Adrenal gland (tissue), 9 donors: ENCODE measurements at regions not wholly inside any gene's neighbourhood (a gene's known extent, or its start where the extent isn't known, plus 50 kb on each side); places are given as distances from the start of the nearest gene placed in this dataset.

Source experiments
- DNase-seq, 7 donors: peaks; one replicate each; pipeline ENCODE4 v3.0.0-alpha.2; 2019 to 2020
- H3K27ac ChIP-seq, 5 donors: fragments of 200-600 bp; sonication (generic) in 4 of 5; 1 replicate in 3 of 5; 2 replicates in 2 of 5; pipeline versions ENCODE4 v1.5.1 to v1.8.0; 2016 to 2020; ENCODE audit warnings: mild to moderate bottlenecking in 1 of 5
- H3K27me3 ChIP-seq: fragments of 200-600 bp; 2 replicates; pipeline ENCODE4 v1.8.0; 2021
- H3K36me3 ChIP-seq, 2 donors: fragments of 200-600 bp; replicated peaks in 1 of 2; 1 replicate in 1 of 2; 2 replicates in 1 of 2; pipeline versions ENCODE4 v1.5.1 to v1.8.0; 2018 to 2022
- H3K4me1 ChIP-seq, 2 donors: fragments of 200-600 bp; replicated peaks in 1 of 2; 1 replicate in 1 of 2; 2 replicates in 1 of 2; pipeline versions ENCODE4 v1.5.1 to v1.8.0; 2018 to 2021
- H3K4me3 ChIP-seq, 4 donors: fragments of 200-600 bp; sonication (generic) in 3 of 4; one replicate each; pipeline ENCODE4 v1.5.1; 2016 to 2018
- H3K9me3 ChIP-seq, 3 donors: fragments of 200-600 bp; sonication (generic) in 1 of 3; replicated peaks in 1 of 3; 1 replicate in 2 of 3; 2 replicates in 1 of 3; pipeline versions ENCODE4 v1.5.1 to v1.8.0; 2016 to 2021
- POLR2A ChIP-seq, 2 donors: fragments of 450-650 bp; IDR thresholded peaks; one replicate each; pipeline ENCODE4 v1.6.1; 2017; ENCODE audit warnings: antibody characterized with exemption in 2 of 2, mild to moderate bottlenecking in 2 of 2, moderate library complexity in 1 of 2
- WGBS, 4 donors: extraction: QIAGEN DNeasy Blood & Tissue Kit in 2 of 4; methylation state at CpG; one replicate each; pipeline versions ENCODE4 v1.1.5 to v1.1.7; 2013 to 2017; 5-methylcytosine and 5-hydroxymethylcytosine counted together
- intact Hi-C, 2 donors: fragments of 100-400 bp; cut with DNase I; formaldehyde crosslinking; loops; one replicate each; pipeline versions ENCODE4 v1.14.1 to v1.15.0; 2022 to 2023
- TF ChIP-seq, protein P1 (sequence below), 6 experiments: fragments of 450-650 bp in 4 of 6; fragments of 200-600 bp in 2 of 6; sonication (generic) in 1 of 6; IDR thresholded peaks; 1 replicate in 5 of 6; 2 replicates in 1 of 6; pipeline versions ENCODE4 v1.5.1 to v1.8.0; 2016 to 2021; ENCODE audit warnings: antibody characterized with exemption in 6 of 6, mild to moderate bottlenecking in 2 of 6, moderate library complexity in 1 of 6
- donor health status: healthy with polysubstance abuse.
- donor health status: Bipolar disorder and iron deficiency.
- donor health status: DM: yes; HTN: yes; CAD: no.
- donor health status: DM: no; HTN: no; CAD: no.
- donor health status: DM: no; HTN: no; CAD: no.

DNA sequence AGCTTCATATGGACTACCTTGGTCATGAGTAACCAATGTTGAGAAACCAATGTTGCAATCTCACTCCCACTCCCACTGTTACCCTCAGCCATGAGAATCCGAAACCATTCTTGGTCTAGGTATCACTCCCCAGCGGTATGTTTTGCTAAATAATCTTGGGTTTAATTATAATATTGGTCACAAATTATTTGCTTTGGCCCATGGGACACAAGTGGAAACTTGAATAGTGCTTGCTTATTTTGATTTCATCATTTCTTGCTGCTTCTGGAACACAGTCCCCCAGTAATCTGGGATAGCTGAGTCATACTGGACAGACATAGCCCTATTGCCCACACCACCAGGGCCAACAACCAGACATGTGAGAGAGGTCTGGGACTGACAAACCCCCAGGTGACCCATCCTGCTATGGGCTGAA, 171.6 kb upstream of the IPO5 start:
- Histone ChIP-seq H3K4me3 (no peak overlapping the region), H3K9me3 (no peaks in the 10 kb centered on the region), H3K27ac (peak overlapping the region in 1 of 5 donors; percentile 33), H3K36me3 (no peaks in the 10 kb centered on the region), H3K27me3 (no peaks in the 10 kb centered on the region), H3K4me1 (no peaks in the 10 kb centered on the region)
- TF ChIP-seq, protein P1, sequence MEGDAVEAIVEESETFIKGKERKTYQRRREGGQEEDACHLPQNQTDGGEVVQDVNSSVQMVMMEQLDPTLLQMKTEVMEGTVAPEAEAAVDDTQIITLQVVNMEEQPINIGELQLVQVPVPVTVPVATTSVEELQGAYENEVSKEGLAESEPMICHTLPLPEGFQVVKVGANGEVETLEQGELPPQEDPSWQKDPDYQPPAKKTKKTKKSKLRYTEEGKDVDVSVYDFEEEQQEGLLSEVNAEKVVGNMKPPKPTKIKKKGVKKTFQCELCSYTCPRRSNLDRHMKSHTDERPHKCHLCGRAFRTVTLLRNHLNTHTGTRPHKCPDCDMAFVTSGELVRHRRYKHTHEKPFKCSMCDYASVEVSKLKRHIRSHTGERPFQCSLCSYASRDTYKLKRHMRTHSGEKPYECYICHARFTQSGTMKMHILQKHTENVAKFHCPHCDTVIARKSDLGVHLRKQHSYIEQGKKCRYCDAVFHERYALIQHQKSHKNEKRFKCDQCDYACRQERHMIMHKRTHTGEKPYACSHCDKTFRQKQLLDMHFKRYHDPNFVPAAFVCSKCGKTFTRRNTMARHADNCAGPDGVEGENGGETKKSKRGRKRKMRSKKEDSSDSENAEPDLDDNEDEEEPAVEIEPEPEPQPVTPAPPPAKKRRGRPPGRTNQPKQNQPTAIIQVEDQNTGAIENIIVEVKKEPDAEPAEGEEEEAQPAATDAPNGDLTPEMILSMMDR (IDR thresholded peaks at IDR 0.05) = no peak
- no peak for TF ChIP-seq POLR2A (IDR thresholded peaks at IDR 0.05)
- DNase-seq = no peak
- intact Hi-C loops = no loop called here
- WGBS, 4 donors = 81 to 92% (median 86%) methylated on average over 2 of the region's 2 CpGs

DNA sequence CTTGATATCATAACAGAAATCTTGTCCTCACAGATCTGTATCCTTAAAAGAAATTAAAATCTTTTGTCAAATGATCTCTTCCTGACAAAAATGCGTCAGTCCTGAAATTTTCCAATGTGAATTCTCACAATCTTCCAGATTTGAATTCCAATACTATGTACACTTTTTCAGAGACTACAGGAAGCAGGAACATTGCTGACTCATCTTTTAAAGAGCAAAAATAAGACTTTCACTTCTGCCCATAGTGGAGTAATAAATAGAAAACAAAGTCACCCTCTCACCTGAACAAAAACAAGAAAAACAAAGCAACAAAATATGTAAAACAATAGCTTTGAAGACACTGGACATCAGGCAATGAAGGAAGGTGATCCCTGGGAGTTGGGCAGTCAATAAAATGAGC, 167.0 kb upstream of the IPO5 start:
- Histone ChIP-seq H3K36me3 (no peaks in the 10 kb centered on the region), H3K27me3 (no peaks in the 10 kb centered on the region), H3K9me3 (no peaks in the 10 kb centered on the region), H3K27ac (no peak overlapping the region), H3K4me3 (no peak overlapping the region), H3K4me1 (no peaks in the 10 kb centered on the region)
- intact Hi-C loops = no loop called here
- DNase-seq = no peak
- 55 to 60% (median 56%) methylated on average over 1 of the region's 1 CpG for WGBS, 4 donors
- TF ChIP-seq, protein P1 (IDR thresholded peaks at IDR 0.05) = no peak
- no peak for TF ChIP-seq POLR2A (IDR thresholded peaks at IDR 0.05)

DNA sequence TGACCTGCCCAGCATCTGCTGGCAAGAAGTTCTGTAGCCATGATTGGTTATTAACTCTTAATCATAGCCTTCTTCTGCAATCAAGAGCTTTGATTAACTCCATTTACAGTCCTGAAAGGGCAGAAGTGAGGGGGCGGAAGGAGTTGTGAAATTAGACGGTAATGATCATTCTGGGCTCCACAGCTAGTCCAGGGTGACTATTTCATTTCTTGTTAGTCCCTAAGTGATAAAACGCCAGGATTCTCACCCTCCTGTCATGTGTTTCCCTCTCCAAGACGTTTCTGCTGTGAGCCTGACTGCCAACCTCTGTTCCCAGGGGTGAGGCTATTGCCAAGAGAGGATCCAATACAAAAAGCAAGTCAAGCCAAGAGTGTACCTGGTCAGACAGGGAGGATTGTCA, 155.9 kb upstream of the IPO5 start:
- peaks cover 3% of the 10 kb centered on the region for H3K27me3 ChIP-seq
- 46 to 73% (median 51%) methylated on average over 4 of the region's 4 CpGs for WGBS, 4 donors
- no peaks in the 10 kb centered on the region for H3K36me3 ChIP-seq
- peaks cover 0 to 7% of the 10 kb centered on the region in 2 donors for H3K4me1 ChIP-seq
- no peak overlapping the region for H3K4me3 ChIP-seq
- TF ChIP-seq, protein P1 (IDR thresholded peaks at IDR 0.05) = no peak
- TF ChIP-seq POLR2A (IDR thresholded peaks at IDR 0.05) = no peak
- no peaks in the 10 kb centered on the region for H3K9me3 ChIP-seq
- intact Hi-C loops = no loop called here
- peak overlapping the region in 1 of 5 donors; percentile 31 for H3K27ac ChIP-seq
- DNase-seq = no peak

DNA sequence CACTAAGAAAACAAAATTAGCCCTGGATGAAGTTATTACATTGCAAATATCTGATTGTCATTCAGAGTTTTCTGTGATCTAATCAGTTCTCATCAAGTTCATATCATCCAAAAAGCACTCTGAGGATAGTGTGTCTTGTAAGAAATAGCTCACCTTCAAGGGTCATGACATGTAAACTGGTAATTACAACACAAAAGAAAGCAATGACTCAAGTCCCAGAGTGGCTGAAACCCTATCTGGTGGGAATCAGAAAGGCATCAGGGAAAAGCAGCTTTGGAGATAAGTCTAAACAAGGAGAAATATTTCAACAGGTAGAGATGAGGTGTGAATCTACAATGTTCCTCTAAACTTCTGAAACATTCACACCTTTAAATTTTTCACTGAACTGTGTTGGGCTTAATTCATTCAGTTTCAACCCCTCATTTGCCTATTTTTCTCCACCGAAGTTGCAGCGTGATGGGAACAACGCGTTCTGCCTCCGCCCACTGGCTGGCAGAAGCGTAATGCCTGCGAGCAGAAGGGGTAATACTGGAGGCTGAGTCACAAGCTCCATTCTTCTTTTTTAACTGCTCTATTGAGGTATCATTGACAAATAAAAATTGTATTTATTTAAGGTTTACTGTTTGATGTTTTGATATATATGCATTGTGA, 155.2 kb upstream of the IPO5 start:
- intact Hi-C loops = no loop called here
- Histone ChIP-seq H3K4me1 (peaks cover 0 to 7% of the 10 kb centered on the region in 2 donors), H3K36me3 (no peaks in the 10 kb centered on the region), H3K27ac (no peak overlapping the region), H3K27me3 (peaks cover 3% of the 10 kb centered on the region), H3K9me3 (no peaks in the 10 kb centered on the region), H3K4me3 (no peak overlapping the region)
- WGBS, 4 donors = 75 to 83% (median 77%) methylated on average over 7 of the region's 7 CpGs
- no peak for TF ChIP-seq POLR2A (IDR thresholded peaks at IDR 0.05)
- TF ChIP-seq, protein P1 (IDR thresholded peaks at IDR 0.05) = no peak
- no peak for DNase-seq
